HG03159 (cell line): ENCODE measurements at regions not wholly inside any gene's neighbourhood (a gene's known extent, or its start where the extent isn't known, plus 50 kb on each side); places are given as distances from the start of the nearest gene placed in this dataset.

Source experiments
- ATAC-seq: cut with Tn5 transposase; IDR thresholded peaks from one replicate; pipeline ENCODE4 v1.9.1; 2021; ENCODE audit warnings: mild to moderate bottlenecking, moderate library complexity; ENCODE audit not compliant: unreplicated experiment

DNA sequence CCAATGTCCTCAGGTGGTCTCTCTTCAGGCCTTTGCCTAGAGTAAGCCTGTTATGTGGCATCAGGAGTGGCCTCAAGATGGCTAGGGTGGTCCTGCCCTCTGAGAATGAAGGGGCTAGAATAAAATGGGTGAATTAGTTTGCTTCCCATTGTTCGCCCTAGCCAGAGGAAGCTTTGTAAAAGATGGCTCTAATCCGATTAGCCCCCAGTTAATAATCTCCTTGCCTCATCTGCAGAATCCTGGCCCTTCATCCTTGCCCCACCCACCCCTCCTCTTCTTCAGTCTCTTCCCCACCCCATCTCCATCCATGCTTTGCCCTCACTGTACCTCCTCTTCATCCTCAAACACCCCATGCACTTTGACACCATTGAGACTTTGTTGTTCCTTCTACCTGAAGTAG is 57.4 kb upstream of the LGALSL start:
- no peak for ATAC-seq

GRCh38 chr2:64398516-64399129 is 55.3 kb upstream of the LGALSL start:
- no peak for ATAC-seq

DNA sequence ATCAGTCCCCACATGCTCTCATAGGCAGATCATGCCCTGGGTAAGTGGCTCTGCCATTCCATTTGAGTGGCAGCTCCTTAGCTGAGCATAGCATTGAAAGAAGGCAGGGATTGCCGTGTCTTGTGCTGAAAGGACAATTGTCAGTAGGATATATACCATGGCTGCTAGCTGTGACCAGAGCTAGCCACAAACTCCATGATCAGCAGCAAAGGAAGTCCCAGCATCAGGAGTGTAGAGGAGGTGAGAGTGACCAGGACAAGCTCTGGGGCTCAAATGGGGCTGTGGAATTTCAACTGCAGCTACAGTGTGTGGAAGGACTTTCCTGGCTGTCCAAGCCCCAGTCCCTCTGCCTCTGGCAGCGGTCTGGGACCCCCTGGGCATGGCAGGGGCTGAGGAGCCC is 54.4 kb upstream of the LGALSL start:
- ATAC-seq, result no peak

DNA sequence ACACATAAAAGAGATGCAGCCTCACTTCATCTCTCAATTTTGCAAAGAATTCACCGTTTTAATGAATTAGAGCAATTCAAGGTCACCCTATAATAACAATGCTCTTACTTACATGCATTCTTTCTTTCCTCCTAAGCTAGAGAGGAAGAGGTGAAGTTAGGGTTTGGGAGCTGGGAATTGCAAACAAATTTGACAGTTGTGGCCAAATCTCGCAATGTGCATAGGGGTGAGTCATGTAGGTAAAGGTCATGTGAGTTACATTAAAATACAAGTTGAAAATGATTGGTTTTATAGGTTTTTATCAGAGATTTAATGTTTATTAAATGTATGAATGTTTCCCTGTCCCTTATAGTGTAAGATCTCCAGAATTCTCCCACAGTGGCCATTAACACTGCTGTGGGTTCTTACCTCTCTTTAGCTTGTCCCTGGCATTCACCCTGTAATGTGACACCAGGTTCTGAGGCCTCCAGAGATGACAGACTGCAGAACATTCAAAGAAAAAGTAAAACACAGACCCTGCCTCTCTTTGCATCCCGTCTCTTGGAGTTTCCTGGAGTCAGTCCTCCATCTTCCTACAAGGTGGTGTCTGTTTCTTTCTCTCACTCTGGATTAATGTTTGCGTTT is 53.7 kb upstream of the LGALSL start:
- ATAC-seq, result no peak

DNA sequence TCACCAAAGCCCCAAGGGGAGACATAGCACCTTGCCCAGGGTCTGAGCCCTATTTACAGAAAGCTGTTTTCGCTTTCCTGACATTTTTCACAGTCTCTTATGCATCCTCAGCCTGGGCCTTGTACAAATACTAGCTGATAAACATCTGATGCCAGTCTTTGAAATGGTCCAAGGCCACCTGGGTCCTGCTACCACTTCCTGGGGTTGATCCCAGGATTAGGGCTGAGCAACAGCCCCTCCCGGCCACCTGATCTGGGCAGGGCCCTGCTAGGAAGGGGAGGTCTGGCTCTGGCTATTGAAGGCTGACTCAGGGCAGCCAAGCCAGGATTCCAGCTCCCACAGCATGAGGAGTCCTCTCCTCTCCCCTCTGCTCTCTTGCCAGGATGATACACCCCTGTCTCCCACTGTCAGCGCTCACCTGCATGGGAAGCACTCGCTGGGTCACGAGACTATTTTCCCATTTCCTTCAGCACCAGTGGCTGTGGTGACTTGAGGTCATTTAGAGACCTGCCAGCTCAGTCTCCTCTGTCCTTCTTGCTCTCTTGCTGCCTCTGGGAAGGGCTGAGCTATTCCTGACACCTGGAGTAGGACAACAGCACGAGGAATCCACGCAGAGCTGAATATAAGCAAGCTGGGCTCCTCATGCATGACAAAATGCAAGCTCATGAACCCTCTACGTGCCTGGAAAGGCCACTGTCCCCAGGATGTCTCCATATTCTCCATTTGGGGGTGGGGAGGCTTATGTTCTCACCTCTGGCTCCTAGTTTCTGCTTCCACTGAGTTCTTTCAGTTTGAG is 53.0 kb upstream of the LGALSL start:
- ATAC-seq, result no peak

GRCh38 chr2:64401529-64401880 is 52.5 kb upstream of the LGALSL start:
- ATAC-seq, result no peak

DNA sequence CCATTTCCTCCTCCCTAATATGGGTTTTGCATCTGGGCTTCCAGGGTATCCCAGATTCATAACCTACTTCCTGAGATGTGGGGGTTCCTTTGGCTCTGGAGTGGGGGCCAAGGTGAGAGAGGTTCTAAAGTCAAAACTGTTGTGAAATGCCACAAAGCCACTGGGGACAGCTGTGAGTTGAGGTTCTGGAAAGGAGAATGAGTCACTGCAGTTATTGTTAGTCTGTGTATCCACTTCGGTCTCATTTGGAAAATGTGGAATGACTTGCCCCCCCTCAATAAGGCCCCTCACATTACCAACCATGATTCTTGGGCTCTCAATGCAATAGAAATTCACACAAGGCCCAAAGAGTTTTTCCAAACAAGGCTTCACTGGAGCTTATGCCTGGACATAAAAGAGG is 51.1 kb upstream of the LGALSL start:
- ATAC-seq, result no peak

DNA sequence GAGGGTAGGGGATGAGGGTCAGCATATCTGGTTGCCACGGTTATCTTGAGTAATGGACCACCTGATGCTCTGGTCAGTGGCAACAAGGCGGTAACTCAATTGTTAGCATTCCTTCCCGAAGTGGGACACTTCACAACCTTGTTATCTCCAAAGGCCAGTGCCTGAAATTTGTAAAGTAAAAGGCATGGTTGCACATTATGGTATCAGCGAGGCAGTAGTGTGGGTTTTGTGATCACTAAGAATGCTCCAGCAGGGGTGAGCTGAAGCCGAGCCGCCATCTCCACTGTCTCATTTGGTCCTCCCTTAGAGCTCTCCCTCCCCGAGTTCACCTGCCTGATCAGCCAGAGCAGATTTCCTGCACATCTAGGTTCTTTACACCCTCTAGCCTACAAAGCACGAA is 50.5 kb upstream of the LGALSL start:
- ATAC-seq, result no peak

- ATAC-seq, result peak; percentile 53
Measured at GRCh38 chr2:64404002-64404731, 49.8 kb upstream of the LGALSL start.
